GM13976 (cell line): ENCODE measurements at regions not wholly inside any gene's neighbourhood (a gene's known extent, or its start where the extent isn't known, plus 50 kb on each side); places are given as distances from the start of the nearest gene placed in this dataset.

Experiments
- DNase-seq: peaks from one replicate; pipeline ENCODE4 v3.0.0; 2012; ENCODE audit warnings: low spot score
- CTCF ChIP-seq: IDR thresholded peaks from 2 replicates; pipeline ENCODE4 v1.5.1; 2012; ENCODE audit warnings: borderline replicate concordance, mild to moderate bottlenecking; ENCODE audit not compliant: insufficient read depth; ENCODE audit errors: extremely low read depth, missing control alignments, control extremely low read depth
- in situ Hi-C: fragments of 300-500 bp; cut with MboI; formaldehyde crosslinking; loops from one replicate; pipeline ENCODE4 v1.12.0; 2022; ENCODE audit warnings: low sequenced_read_pairs, mixed read lengths, inconsistent platforms; ENCODE audit not compliant: unreplicated experiment

GRCh38 chr14:71666571-71667145 lies 265.6 kb upstream of the RGS6 start:
- TF ChIP-seq CTCF = no peak
- no peak for DNase-seq
- in situ Hi-C loops = no loop called here

- in situ Hi-C loops = no loop called here
- no peak for TF ChIP-seq CTCF
- no peak for DNase-seq
These were observed 263.9 kb upstream of the RGS6 start for GRCh38 chr14:71668186-71668912.

GRCh38 chr14:71672596-71672995 lies 259.6 kb upstream of the RGS6 start:
- no peak for TF ChIP-seq CTCF
- no peak for DNase-seq
- in situ Hi-C loops = no loop called here

- in situ Hi-C loops = no loop called here
- no peak for TF ChIP-seq CTCF
- no peak for DNase-seq
These were observed 256.9 kb upstream of the RGS6 start for GRCh38 chr14:71675126-71675899.

GRCh38 chr14:71675900-71676287 lies 256.3 kb upstream of the RGS6 start:
- in situ Hi-C loops = no loop called here
- DNase-seq = no peak

GRCh38 chr14:71680736-71681387 lies 251.4 kb upstream of the RGS6 start:
- in situ Hi-C loops = no loop called here
- TF ChIP-seq CTCF = no peak
- DNase-seq = no peak

More at GRCh38 chr14:71675900-71676287, 256.3 kb upstream of the RGS6 start:
- no peak for TF ChIP-seq CTCF
